Cardiac fibroblast (primary cell): ENCODE measurements at regions not wholly inside any gene's neighbourhood (a gene's known extent, or its start where the extent isn't known, plus 50 kb on each side); places are given as distances from the start of the nearest gene placed in this dataset.

Experiments
- DNase-seq, 2 donors: peaks; one replicate each; pipeline versions ENCODE4 v3.0.0 to v3.0.0-alpha.2; 2010; ENCODE audit warnings: low read depth in 2 of 2
- H3K4me3 ChIP-seq, 2 donors: replicated peaks in 1 of 2; 1 replicate in 1 of 2; 2 replicates in 1 of 2; pipeline ENCODE4 v1.5.1; 2011; ENCODE audit warnings: low read depth in 2 of 2, low read length in 2 of 2, mild to moderate bottlenecking in 2 of 2, moderate library complexity in 1 of 2
- CTCF ChIP-seq: IDR thresholded peaks from one replicate; pipeline ENCODE4 v1.5.1; 2011; ENCODE audit warnings: low read depth, mild to moderate bottlenecking, low read length, inconsistent platforms

- TF ChIP-seq CTCF, result no peak
- no peak overlapping the region for H3K4me3 ChIP-seq
- no peak for DNase-seq
These were observed 358.6 kb downstream of the IRX1 start for GRCh38 chr5:3954199-3954598.

- no peak overlapping the region for H3K4me3 ChIP-seq
- no peak for TF ChIP-seq CTCF
- DNase-seq, result no peak
These were observed 359.0 kb downstream of the IRX1 start for GRCh38 chr5:3954633-3955032.

GRCh38 chr5:3957658-3958057, 362.0 kb downstream of the IRX1 start:
- no peak overlapping the region for H3K4me3 ChIP-seq
- no peak for DNase-seq
- TF ChIP-seq CTCF, result no peak

GRCh38 chr5:3958389-3958788, 362.8 kb downstream of the IRX1 start:
- H3K4me3 ChIP-seq, result no peak overlapping the region
- TF ChIP-seq CTCF, result no peak
- DNase-seq, result no peak

GRCh38 chr5:3962113-3962512, 366.5 kb downstream of the IRX1 start:
- no peak for TF ChIP-seq CTCF
- DNase-seq, result no peak
- no peak overlapping the region for H3K4me3 ChIP-seq

GRCh38 chr5:3963652-3964051, 368.0 kb downstream of the IRX1 start:
- DNase-seq, result no peak
- H3K4me3 ChIP-seq, result no peak overlapping the region
- TF ChIP-seq CTCF, result no peak

GRCh38 chr5:3980156-3980555, 384.5 kb downstream of the IRX1 start:
- no peak overlapping the region for H3K4me3 ChIP-seq
- no peak for TF ChIP-seq CTCF
- DNase-seq, result no peak
